H9 (cell line): ENCODE measurements at regions not wholly inside any gene's neighbourhood (a gene's known extent, or its start where the extent isn't known, plus 50 kb on each side); places are given as distances from the start of the nearest gene placed in this dataset.
"Not testable (repeated sequence)": the region's sequence is repeated elsewhere in the genome, so short reads cannot be mapped to it uniquely, and the experiment has no call there.

Experiments
- DNase-seq: peaks from one replicate; pipeline ENCODE4 v3.0.0-alpha.2; 2017
- H2AFZ ChIP-seq: one replicate; pipeline ENCODE4 v1.6.1; 2013; ENCODE audit warnings: mild to moderate bottlenecking, low read length, control low read depth, moderate library complexity
- H2AK5ac ChIP-seq: 2 replicates; pipeline ENCODE4 v1.6.1; 2013; ENCODE audit warnings: low read length, control low read depth, mixed read lengths; ENCODE audit not compliant: insufficient read length
- H2BK120ac ChIP-seq: one replicate; pipeline ENCODE4 v1.6.1; 2013; ENCODE audit warnings: low read depth, mild to moderate bottlenecking, low read length, control low read depth, inconsistent platforms; ENCODE audit not compliant: poor library complexity, severe bottlenecking
- H2BK12ac ChIP-seq: 2 replicates; pipeline ENCODE4 v1.6.1; 2013; ENCODE audit warnings: low read length, control low read depth, mixed read lengths, low read depth; ENCODE audit not compliant: insufficient read length
- H2BK15ac ChIP-seq: 2 replicates; pipeline ENCODE4 v1.6.1; 2013; ENCODE audit warnings: low read depth, low read length, control low read depth
- H2BK20ac ChIP-seq: one replicate; pipeline ENCODE4 v1.6.1; 2013; ENCODE audit warnings: low read depth, mild to moderate bottlenecking, low read length, control low read depth, inconsistent platforms; ENCODE audit not compliant: poor library complexity, severe bottlenecking
- H2BK5ac ChIP-seq: 2 replicates; pipeline ENCODE4 v1.6.1; 2013; ENCODE audit warnings: low read length, control low read depth, mixed read lengths; ENCODE audit not compliant: insufficient read length
- H3K14ac ChIP-seq: 2 replicates; pipeline ENCODE4 v1.6.1; 2013; ENCODE audit warnings: low read length, control low read depth; ENCODE audit not compliant: insufficient read depth
- H3K18ac ChIP-seq: 2 replicates; pipeline ENCODE4 v1.6.1; 2013; ENCODE audit warnings: low read depth, mild to moderate bottlenecking, mixed read lengths, low read length, control low read depth; ENCODE audit not compliant: insufficient read length
- H3K23ac ChIP-seq: 2 replicates; pipeline ENCODE4 v1.6.1; 2013; ENCODE audit warnings: low read length, control low read depth, mixed read lengths, low read depth; ENCODE audit not compliant: insufficient read length
- H3K23me2 ChIP-seq: 2 replicates; pipeline ENCODE4 v1.6.1; 2013; ENCODE audit warnings: low read depth, mild to moderate bottlenecking, mixed read lengths, low read length, control low read depth; ENCODE audit not compliant: insufficient read length, poor library complexity, severe bottlenecking
- H3K27ac ChIP-seq: 2 replicates; pipeline ENCODE4 v1.5.1; 2013; ENCODE audit warnings: low read length, control low read depth, mixed read lengths, low read depth; ENCODE audit not compliant: insufficient read length
- H3K27me3 ChIP-seq: 2 replicates; pipeline ENCODE4 v1.6.1; 2013; ENCODE audit warnings: low read length, control low read depth, inconsistent platforms; ENCODE audit not compliant: insufficient read depth
- H3K4ac ChIP-seq: 2 replicates; pipeline ENCODE4 v1.6.1; 2013; ENCODE audit warnings: low read depth, mild to moderate bottlenecking, control low read depth, inconsistent platforms, low read length, moderate library complexity
- H3K4me1 ChIP-seq: 2 replicates; pipeline ENCODE4 v1.6.1; 2013; ENCODE audit warnings: low read length, control low read depth, inconsistent platforms; ENCODE audit not compliant: insufficient read depth
- H3K4me2 ChIP-seq: 2 replicates; pipeline ENCODE4 v1.6.1; 2013; ENCODE audit warnings: low read length, control low read depth, mixed read lengths; ENCODE audit not compliant: insufficient read length, insufficient read depth
- H3K56ac ChIP-seq: 2 replicates; pipeline ENCODE4 v1.6.1; 2013; ENCODE audit warnings: low read depth, mild to moderate bottlenecking, mixed read lengths, low read length, control low read depth; ENCODE audit not compliant: insufficient read length
- H3K79me1 ChIP-seq: 2 replicates; pipeline ENCODE4 v1.6.1; 2013; ENCODE audit warnings: low read depth, mild to moderate bottlenecking, moderate library complexity, low read length, control low read depth, inconsistent platforms; ENCODE audit not compliant: insufficient read depth, poor library complexity, severe bottlenecking
- H3K79me2 ChIP-seq: 2 replicates; pipeline ENCODE4 v1.6.1; 2013; ENCODE audit warnings: low read length, control low read depth, inconsistent platforms; ENCODE audit not compliant: insufficient read depth
- H3K9ac ChIP-seq: 2 replicates; pipeline ENCODE4 v1.6.1; 2013; ENCODE audit warnings: low read length, control low read depth, mixed read lengths; ENCODE audit not compliant: insufficient read length; ENCODE audit errors: extremely low read depth
- H3K9me3 ChIP-seq: one replicate; pipeline ENCODE4 v1.6.1; 2013; ENCODE audit warnings: low read depth, low read length, inconsistent platforms; ENCODE audit not compliant: control insufficient read depth
- H3T11ph ChIP-seq: one replicate; pipeline ENCODE4 v1.6.1; 2013; ENCODE audit warnings: mild to moderate bottlenecking, low read length, control low read depth, inconsistent platforms
- H4K20me1 ChIP-seq: one replicate; pipeline ENCODE4 v1.6.1; 2013; ENCODE audit not compliant: control insufficient read depth, insufficient read length, insufficient read depth
- H4K5ac ChIP-seq: 2 replicates; pipeline ENCODE4 v1.6.1; 2013; ENCODE audit warnings: low read depth, mild to moderate bottlenecking, mixed read lengths, low read length, control low read depth; ENCODE audit not compliant: insufficient read length
- H4K8ac ChIP-seq: replicated peaks from 2 replicates; pipeline ENCODE4 v1.6.1; 2013; ENCODE audit warnings: low read length, control low read depth, mixed read lengths, low read depth; ENCODE audit not compliant: insufficient read length
- H4K91ac ChIP-seq: 2 replicates; pipeline ENCODE4 v1.6.1; 2013; ENCODE audit warnings: low read depth, mild to moderate bottlenecking, moderate library complexity, mixed read lengths, low read length, control low read depth; ENCODE audit not compliant: insufficient read length
- H3K27ac Mint-ChIP-seq, 3 experiments: 2 replicates in 2 of 3; 3 replicates in 1 of 3; pipeline ENCODE4 v1.8.0; 2020 to 2021; ENCODE audit warnings: mixed read lengths in 3 of 3, mild to moderate bottlenecking in 1 of 3, moderate library complexity in 1 of 3
- H3K27me3 Mint-ChIP-seq: 2 replicates; pipeline ENCODE4 v1.8.0; 2021; ENCODE audit warnings: low read depth, mild to moderate bottlenecking, moderate library complexity, mixed read lengths
- H3K36me3 Mint-ChIP-seq, 3 experiments: 2 replicates in 2 of 3; 3 replicates in 1 of 3; pipeline ENCODE4 v1.8.0; 2020 to 2021; ENCODE audit warnings: low read depth in 3 of 3, mixed read lengths in 3 of 3; ENCODE audit not compliant: insufficient read depth in 1 of 3
- H3K4me1 Mint-ChIP-seq, 2 experiments: 2 replicates each; pipeline ENCODE4 v1.8.0; 2020; ENCODE audit warnings: mixed read lengths in 2 of 2
- H3K4me3 Mint-ChIP-seq, 2 experiments: 2 replicates in 1 of 2; 3 replicates in 1 of 2; pipeline ENCODE4 v1.8.0; 2020 to 2021; ENCODE audit warnings: mild to moderate bottlenecking in 2 of 2, mixed read lengths in 2 of 2, moderate library complexity in 1 of 2
- H3K9me3 Mint-ChIP-seq, 2 experiments: 2 replicates in 1 of 2; 3 replicates in 1 of 2; pipeline ENCODE4 v1.8.0; 2020; ENCODE audit warnings: mild to moderate bottlenecking in 2 of 2, mixed read lengths in 2 of 2, moderate library complexity in 1 of 2
- WGBS: extraction: QIAGEN DNeasy Blood & Tissue Kit; methylation state at CpG from one replicate; pipeline ENCODE4 v1.1.7; 2013; ENCODE audit warnings: missing lambda C conversion rate, low lambda C conversion rate, mixed read lengths; ENCODE audit not compliant: insufficient read length; ENCODE audit errors: extremely low coverage; 5-methylcytosine and 5-hydroxymethylcytosine counted together
- TF ChIP-seq, protein P1 (sequence below): fragments of 200-600 bp; sonication (generic); conservative IDR thresholded peaks from 3 replicates; pipeline ENCODE4 v1.8.0; 2021; ENCODE audit warnings: antibody characterized with exemption, mild to moderate bottlenecking

DNA sequence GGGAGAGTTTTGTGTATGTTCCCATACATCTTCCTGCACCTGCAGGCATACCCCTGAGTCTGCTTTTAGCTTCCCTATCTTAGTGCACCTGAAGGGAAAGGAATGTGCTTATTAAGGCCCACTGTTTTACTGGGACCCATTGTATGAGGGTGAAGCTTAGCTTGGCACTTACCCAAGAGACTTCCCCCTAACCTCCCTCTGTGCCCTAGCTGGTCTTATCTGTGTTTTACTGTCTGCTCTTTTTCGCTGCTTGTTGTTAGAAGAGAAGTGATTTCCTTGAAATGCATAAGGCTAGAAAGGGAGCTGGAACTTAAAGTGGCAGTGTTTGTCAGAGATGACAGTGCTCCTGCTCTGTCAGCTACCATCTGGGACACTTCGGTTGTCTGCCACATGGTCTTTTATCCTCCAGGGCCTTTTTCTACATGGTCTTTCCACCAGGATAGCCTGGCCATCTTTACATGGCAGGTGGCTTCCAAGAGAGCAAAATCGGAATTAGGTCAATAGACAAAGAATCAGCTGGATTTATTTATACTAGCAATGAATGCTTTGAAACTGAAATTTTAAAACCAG, 122.5 kb upstream of the SLC44A1 start:
- Mint-ChIP-seq H3K4me1 (peaks cover 6 to 18% of the 10 kb centered on the region in 2 experiments), H3K9me3 (peaks cover 10 to 11% of the 10 kb centered on the region in 2 experiments), H3K4me3 (no peak overlapping the region), H3K27ac (no peak overlapping the region), H3K27me3 (peaks cover 4% of the 10 kb centered on the region), H3K36me3 (peaks cover 0 to 15% (median 3%) of the 10 kb centered on the region in 3 experiments; a peak in 5 of 7 replicates)
- Histone ChIP-seq H3K9ac (no peak overlapping the region), H3K79me1 (no peaks in the 10 kb centered on the region), H3K18ac (no peak overlapping the region), H2AFZ (no peak overlapping the region), H4K20me1 (no peaks in the 10 kb centered on the region), H3K4ac (no peak overlapping the region), H2BK120ac (no peak overlapping the region), H3K27me3 (no peaks in the 10 kb centered on the region), H3K23me2 (no peaks in the 10 kb centered on the region), H4K8ac (no peak overlapping the region), H4K5ac (no peak overlapping the region), H3K4me1 (0 out of 2 replicates have a peak, but pooled peaks cover 2% of the 10 kb centered on the region), H3K79me2 (no peaks in the 10 kb centered on the region), H3K56ac (no peak overlapping the region), H2BK15ac (no peak overlapping the region), H3K4me2 (no peak overlapping the region), H4K91ac (no peak overlapping the region), H2AK5ac (no peak overlapping the region), H2BK20ac (no peak overlapping the region), H3K9me3 (no peaks in the 10 kb centered on the region), H3K14ac (no peak overlapping the region), H2BK5ac (no peak overlapping the region), H3T11ph (no peak overlapping the region), H3K23ac (no peak overlapping the region), H2BK12ac (no peak overlapping the region), H3K27ac (no peak overlapping the region)
- WGBS: no CpG with 5 or more reads among the region's 3 CpGs
- TF ChIP-seq, protein P1, sequence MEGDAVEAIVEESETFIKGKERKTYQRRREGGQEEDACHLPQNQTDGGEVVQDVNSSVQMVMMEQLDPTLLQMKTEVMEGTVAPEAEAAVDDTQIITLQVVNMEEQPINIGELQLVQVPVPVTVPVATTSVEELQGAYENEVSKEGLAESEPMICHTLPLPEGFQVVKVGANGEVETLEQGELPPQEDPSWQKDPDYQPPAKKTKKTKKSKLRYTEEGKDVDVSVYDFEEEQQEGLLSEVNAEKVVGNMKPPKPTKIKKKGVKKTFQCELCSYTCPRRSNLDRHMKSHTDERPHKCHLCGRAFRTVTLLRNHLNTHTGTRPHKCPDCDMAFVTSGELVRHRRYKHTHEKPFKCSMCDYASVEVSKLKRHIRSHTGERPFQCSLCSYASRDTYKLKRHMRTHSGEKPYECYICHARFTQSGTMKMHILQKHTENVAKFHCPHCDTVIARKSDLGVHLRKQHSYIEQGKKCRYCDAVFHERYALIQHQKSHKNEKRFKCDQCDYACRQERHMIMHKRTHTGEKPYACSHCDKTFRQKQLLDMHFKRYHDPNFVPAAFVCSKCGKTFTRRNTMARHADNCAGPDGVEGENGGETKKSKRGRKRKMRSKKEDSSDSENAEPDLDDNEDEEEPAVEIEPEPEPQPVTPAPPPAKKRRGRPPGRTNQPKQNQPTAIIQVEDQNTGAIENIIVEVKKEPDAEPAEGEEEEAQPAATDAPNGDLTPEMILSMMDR: no peak
- no peak for DNase-seq

DNA sequence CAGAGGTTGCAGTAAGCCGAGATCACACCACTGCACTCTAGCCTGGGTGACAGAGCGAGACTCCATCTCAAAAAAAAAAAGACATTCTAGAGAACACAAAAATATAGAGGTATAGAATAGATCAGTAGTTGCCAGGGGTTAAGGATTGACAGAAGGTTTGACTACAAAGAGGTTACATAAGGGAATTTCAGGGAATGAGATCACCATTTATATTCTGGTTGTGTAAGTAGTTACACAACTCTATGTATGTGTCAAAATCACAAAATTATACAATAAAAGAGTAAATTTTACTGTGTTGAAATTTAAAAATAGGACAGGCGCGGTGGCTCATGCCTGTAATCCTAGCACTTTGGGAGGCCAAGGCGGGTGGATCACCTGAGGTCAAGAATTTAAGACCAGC, 119.9 kb upstream of the SLC44A1 start:
- H3K9me3 ChIP-seq, H3K4me1 ChIP-seq, H3K79me2 ChIP-seq, H2BK120ac ChIP-seq, H3K27me3 Mint-ChIP-seq, H2BK5ac ChIP-seq, H2AK5ac ChIP-seq, H3K27me3 ChIP-seq, H3K56ac ChIP-seq, H4K5ac ChIP-seq, H2BK15ac ChIP-seq, H3T11ph ChIP-seq, H3K23me2 ChIP-seq, H2BK12ac ChIP-seq, H2AFZ ChIP-seq, H3K79me1 ChIP-seq, H3K4me3 Mint-ChIP-seq, H4K20me1 ChIP-seq, H3K14ac ChIP-seq, H3K4me2 ChIP-seq, H3K9ac ChIP-seq, H3K4ac ChIP-seq, H3K18ac ChIP-seq, H3K27ac ChIP-seq, H2BK20ac ChIP-seq, H4K91ac ChIP-seq, H3K23ac ChIP-seq, H4K8ac ChIP-seq, H3K27ac Mint-ChIP-seq, DNase-seq: not testable (repeated sequence)
- peaks cover 10 to 11% of the 10 kb centered on the region in 2 experiments for H3K9me3 Mint-ChIP-seq
- peaks cover 0 to 15% (median 3%) of the 10 kb centered on the region in 3 experiments; a peak in 5 of 7 replicates for H3K36me3 Mint-ChIP-seq
- peaks cover 9 to 23% of the 10 kb centered on the region in 2 experiments for H3K4me1 Mint-ChIP-seq
- no CpG with 5 or more reads among the region's 5 CpGs for WGBS
